B cell (primary cell): ENCODE measurements at regions not wholly inside any gene's neighbourhood (a gene's known extent, or its start where the extent isn't known, plus 50 kb on each side); places are given as distances from the start of the nearest gene placed in this dataset.

Source experiments
- EZH2 ChIP-seq: IDR thresholded peaks from 2 replicates; pipeline ENCODE4 v1.6.1; 2012; ENCODE audit warnings: borderline replicate concordance, low read depth, mild to moderate bottlenecking, moderate library complexity, low read length; ENCODE audit not compliant: insufficient read depth, poor library complexity, severe bottlenecking
- TF ChIP-seq, protein P1 (sequence below): fragments of 200-600 bp; IDR thresholded peaks from one replicate; pipeline ENCODE4 v1.8.0; 2022; ENCODE audit warnings: antibody characterized with exemption, mild to moderate bottlenecking

DNA sequence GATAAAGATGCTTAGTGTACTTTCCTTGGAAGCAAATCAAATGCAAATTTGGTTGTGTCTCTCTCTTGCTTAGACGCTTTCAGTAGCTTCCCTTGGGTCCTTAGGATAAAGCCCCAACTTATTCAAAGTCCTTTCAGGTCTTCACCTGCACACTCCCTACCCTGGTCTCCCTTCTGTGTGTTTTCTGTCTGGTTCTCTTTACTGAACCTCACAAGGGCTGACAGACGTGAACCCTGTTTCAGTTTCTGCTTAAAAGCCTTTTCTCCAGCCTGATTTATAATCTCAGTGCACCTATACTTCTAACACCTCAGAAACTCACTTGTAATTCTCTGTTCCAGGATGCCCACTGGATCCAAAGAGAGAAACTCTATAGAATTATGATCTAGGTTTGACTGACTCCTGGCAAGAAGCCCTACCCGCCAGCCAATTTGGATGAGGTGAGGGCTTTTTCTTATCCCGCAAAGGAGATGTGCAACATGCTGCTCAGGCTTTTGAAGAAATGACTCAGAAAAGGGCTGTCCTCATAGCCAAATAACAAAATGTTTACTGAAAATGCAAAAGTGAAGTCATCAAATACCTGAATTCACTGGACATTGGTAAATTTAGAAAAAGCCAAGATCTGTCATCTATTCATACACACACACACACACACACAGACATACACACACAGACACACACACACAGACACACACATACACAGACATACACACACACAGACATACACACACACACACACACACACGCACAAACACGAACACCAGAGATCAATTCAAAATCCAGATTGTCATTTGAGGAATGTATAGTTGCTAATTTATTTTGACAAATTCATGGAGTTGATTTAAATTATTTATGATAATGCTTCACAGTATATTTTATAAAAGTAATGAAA lies 102.4 kb upstream of the EOMES start:
- no peak for TF ChIP-seq EZH2
- TF ChIP-seq, protein P1, sequence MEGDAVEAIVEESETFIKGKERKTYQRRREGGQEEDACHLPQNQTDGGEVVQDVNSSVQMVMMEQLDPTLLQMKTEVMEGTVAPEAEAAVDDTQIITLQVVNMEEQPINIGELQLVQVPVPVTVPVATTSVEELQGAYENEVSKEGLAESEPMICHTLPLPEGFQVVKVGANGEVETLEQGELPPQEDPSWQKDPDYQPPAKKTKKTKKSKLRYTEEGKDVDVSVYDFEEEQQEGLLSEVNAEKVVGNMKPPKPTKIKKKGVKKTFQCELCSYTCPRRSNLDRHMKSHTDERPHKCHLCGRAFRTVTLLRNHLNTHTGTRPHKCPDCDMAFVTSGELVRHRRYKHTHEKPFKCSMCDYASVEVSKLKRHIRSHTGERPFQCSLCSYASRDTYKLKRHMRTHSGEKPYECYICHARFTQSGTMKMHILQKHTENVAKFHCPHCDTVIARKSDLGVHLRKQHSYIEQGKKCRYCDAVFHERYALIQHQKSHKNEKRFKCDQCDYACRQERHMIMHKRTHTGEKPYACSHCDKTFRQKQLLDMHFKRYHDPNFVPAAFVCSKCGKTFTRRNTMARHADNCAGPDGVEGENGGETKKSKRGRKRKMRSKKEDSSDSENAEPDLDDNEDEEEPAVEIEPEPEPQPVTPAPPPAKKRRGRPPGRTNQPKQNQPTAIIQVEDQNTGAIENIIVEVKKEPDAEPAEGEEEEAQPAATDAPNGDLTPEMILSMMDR: no peak
